ENCODE measurements at regions not wholly inside any gene's neighbourhood (a gene's known extent, or its start where the extent isn't known, plus 50 kb on each side); places are given as distances from the start of the nearest gene placed in this dataset.

- Histone ChIP-seq H3K9me3 (ENCODE audit: control insufficient read depth, insufficient read depth, low read depth, low read length) (no peaks in the 10 kb centered on the region), H3K4me3 (ENCODE audit: low read depth, low read length) (no peak overlapping the region), H3K36me3 (ENCODE audit: control insufficient read depth in 2 of 2, insufficient read depth in 1 of 2, low read length in 2 of 2) (no peaks in the 10 kb centered on the region), H3K4me1 (ENCODE audit: control insufficient read depth, insufficient read depth, low read length) (no peaks in the 10 kb centered on the region), H3K27ac (ENCODE audit: extremely low read depth, low read depth, low read length) (no peak overlapping the region)
- ChIA-PET CTCF (interaction anchor here (0.6 to 0.9 kb wide), 3 partner anchors 397 to 779 kb away, joined by 3 read pairs; no protein-coding TSS in a partner anchor), POLR2A (no interaction called here)
- TF ChIP-seq ZSCAN30 (tag by site-specific recombination; IDR thresholded peaks at IDR 0.05) (no peak), ZNF791 (tag by site-specific recombination; IDR thresholded peaks at IDR 0.05) (no peak), ZNF404 (tag by site-specific recombination; IDR thresholded peaks at IDR 0.05) (no peak), SP2 (tag by site-specific recombination; IDR thresholded peaks at IDR 0.05) (no peak), PRDM4 (tag by site-specific recombination; IDR thresholded peaks at IDR 0.05) (no peak), ZNF354C (tag by site-specific recombination; IDR thresholded peaks at IDR 0.05; ENCODE audit: borderline replicate concordance, low read depth) (no peak), ZNF670 (tag by site-specific recombination; IDR thresholded peaks at IDR 0.05; ENCODE audit: low read depth) (no peak)
- TF ChIP-seq, protein P1, sequence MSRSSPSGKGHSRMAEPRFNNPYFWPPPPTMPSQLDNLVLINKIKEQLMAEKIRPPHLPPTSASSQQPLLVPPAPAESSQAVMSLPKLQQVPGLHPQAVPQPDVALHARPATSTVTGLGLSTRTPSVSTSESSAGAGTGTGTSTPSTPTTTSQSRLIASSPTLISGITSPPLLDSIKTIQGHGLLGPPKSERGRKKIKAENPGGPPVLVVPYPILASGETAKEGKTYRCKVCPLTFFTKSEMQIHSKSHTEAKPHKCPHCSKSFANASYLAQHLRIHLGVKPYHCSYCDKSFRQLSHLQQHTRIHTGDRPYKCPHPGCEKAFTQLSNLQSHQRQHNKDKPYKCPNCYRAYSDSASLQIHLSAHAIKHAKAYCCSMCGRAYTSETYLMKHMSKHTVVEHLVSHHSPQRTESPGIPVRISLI (tag by site-specific recombination; IDR thresholded peaks at IDR 0.05), result no peak
Observed at GRCh38 chr6:167501831-167502385, 177.0 kb downstream of the TTLL2 start.

GRCh38 chr6:167502471-167502870 lies 177.6 kb downstream of the TTLL2 start:
- ChIA-PET CTCF (interaction anchor here (0.6 kb wide), 1 partner anchor 703 kb away, joined by 3 read pairs; no protein-coding TSS in a partner anchor), POLR2A (no interaction called here)
- no peak overlapping the region for H3K27ac ChIP-seq (ENCODE audit: extremely low read depth, low read depth, low read length)
- H3K9me3 ChIP-seq (ENCODE audit: control insufficient read depth, insufficient read depth, low read depth, low read length), result no peaks in the 10 kb centered on the region
- no peaks in the 10 kb centered on the region for H3K36me3 ChIP-seq (ENCODE audit: control insufficient read depth in 2 of 2, insufficient read depth in 1 of 2, low read length in 2 of 2)
- TF ChIP-seq ZNF677 (tag by site-specific recombination; IDR thresholded peaks at IDR 0.05) (no peak), ZNF335 (tag by site-specific recombination; conservative IDR thresholded peaks at IDR 0.05) (no peak), ZBTB17 (tag by site-specific recombination; IDR thresholded peaks at IDR 0.05) (no peak), ZNF76 (tag by site-specific recombination; IDR thresholded peaks at IDR 0.05; ENCODE audit: borderline replicate concordance, low read depth) (no peak), ZNF596 (tag by site-specific recombination; IDR thresholded peaks at IDR 0.05) (no peak), ZNF18 (tag by site-specific recombination; IDR thresholded peaks at IDR 0.05) (no peak), ZNF24 (tag by site-specific recombination; IDR thresholded peaks at IDR 0.05) (no peak), RBAK (tag by site-specific recombination; IDR thresholded peaks at IDR 0.05) (no peak), ZNF530 (tag by site-specific recombination; IDR thresholded peaks at IDR 0.05; ENCODE audit: low read depth) (no peak), ZNF394 (tag by site-specific recombination; IDR thresholded peaks at IDR 0.05; ENCODE audit: borderline replicate concordance) (no peak), ZNF707 (tag by site-specific recombination; IDR thresholded peaks at IDR 0.05) (no peak), ZNF621 (tag by site-specific recombination; IDR thresholded peaks at IDR 0.05) (no peak)
- TF ChIP-seq, protein P2, sequence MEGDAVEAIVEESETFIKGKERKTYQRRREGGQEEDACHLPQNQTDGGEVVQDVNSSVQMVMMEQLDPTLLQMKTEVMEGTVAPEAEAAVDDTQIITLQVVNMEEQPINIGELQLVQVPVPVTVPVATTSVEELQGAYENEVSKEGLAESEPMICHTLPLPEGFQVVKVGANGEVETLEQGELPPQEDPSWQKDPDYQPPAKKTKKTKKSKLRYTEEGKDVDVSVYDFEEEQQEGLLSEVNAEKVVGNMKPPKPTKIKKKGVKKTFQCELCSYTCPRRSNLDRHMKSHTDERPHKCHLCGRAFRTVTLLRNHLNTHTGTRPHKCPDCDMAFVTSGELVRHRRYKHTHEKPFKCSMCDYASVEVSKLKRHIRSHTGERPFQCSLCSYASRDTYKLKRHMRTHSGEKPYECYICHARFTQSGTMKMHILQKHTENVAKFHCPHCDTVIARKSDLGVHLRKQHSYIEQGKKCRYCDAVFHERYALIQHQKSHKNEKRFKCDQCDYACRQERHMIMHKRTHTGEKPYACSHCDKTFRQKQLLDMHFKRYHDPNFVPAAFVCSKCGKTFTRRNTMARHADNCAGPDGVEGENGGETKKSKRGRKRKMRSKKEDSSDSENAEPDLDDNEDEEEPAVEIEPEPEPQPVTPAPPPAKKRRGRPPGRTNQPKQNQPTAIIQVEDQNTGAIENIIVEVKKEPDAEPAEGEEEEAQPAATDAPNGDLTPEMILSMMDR (tag by site-specific recombination; IDR thresholded peaks at IDR 0.05), result no peak
- TF ChIP-seq, protein P3, sequence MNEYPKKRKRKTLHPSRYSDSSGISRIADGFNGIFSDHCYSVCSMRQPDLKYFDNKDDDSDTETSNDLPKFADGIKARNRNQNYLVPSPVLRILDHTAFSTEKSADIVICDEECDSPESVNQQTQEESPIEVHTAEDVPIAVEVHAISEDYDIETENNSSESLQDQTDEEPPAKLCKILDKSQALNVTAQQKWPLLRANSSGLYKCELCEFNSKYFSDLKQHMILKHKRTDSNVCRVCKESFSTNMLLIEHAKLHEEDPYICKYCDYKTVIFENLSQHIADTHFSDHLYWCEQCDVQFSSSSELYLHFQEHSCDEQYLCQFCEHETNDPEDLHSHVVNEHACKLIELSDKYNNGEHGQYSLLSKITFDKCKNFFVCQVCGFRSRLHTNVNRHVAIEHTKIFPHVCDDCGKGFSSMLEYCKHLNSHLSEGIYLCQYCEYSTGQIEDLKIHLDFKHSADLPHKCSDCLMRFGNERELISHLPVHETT (tag by site-specific recombination; IDR thresholded peaks at IDR 0.05), result no peak
- TF ChIP-seq, protein P4, sequence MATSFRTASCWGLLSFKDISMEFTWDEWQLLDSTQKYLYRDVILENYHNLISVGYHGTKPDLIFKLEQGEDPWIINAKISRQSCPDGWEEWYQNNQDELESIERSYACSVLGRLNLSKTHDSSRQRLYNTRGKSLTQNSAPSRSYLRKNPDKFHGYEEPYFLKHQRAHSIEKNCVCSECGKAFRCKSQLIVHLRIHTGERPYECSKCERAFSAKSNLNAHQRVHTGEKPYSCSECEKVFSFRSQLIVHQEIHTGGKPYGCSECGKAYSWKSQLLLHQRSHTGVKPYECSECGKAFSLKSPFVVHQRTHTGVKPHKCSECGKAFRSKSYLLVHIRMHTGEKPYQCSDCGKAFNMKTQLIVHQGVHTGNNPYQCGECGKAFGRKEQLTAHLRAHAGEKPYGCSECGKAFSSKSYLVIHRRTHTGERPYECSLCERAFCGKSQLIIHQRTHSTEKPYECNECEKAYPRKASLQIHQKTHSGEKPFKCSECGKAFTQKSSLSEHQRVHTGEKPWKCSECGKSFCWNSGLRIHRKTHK (tag by site-specific recombination; IDR thresholded peaks at IDR 0.05), result no peak
- no peaks in the 10 kb centered on the region for H3K4me1 ChIP-seq (ENCODE audit: control insufficient read depth, insufficient read depth, low read length)
- H3K4me3 ChIP-seq (ENCODE audit: low read depth, low read length), result no peak overlapping the region

Data from HEK293 (cell line).